Esophagus muscularis mucosa (tissue), 4 donors: ENCODE measurements at regions not wholly inside any gene's neighbourhood (a gene's known extent, or its start where the extent isn't known, plus 50 kb on each side); places are given as distances from the start of the nearest gene placed in this dataset.

Experiments used
- DNase-seq: peaks from one replicate; pipeline ENCODE4 v3.0.0-alpha.2; 2017; ENCODE audit errors: extremely low spot score
- H3K27ac ChIP-seq, 4 donors: fragments of 200-600 bp; sonication (generic); replicated peaks in 1 of 4; 1 replicate in 3 of 4; 2 replicates in 1 of 4; pipeline ENCODE4 v1.5.1; 2016 to 2019; ENCODE audit warnings: mild to moderate bottlenecking in 1 of 4
- H3K27me3 ChIP-seq, 4 donors: fragments of 200-600 bp; sonication (generic); one replicate each; pipeline versions ENCODE4 v1.5.1 to v1.6.0; 2016 to 2019
- H3K36me3 ChIP-seq, 4 donors: fragments of 200-600 bp; sonication (generic); one replicate each; pipeline ENCODE4 v1.5.1; 2016 to 2019
- H3K4me1 ChIP-seq, 4 donors: fragments of 200-600 bp; sonication (generic); one replicate each; pipeline ENCODE4 v1.5.1; 2016 to 2019
- H3K4me3 ChIP-seq, 4 donors: fragments of 200-600 bp; sonication (generic); 1 replicate in 2 of 4; 2 replicates in 2 of 4; pipeline ENCODE4 v1.5.1; 2016 to 2019; ENCODE audit warnings: mild to moderate bottlenecking in 4 of 4, moderate library complexity in 1 of 4
- H3K9me3 ChIP-seq, 4 donors: fragments of 200-600 bp; sonication (generic); 1 replicate in 3 of 4; 2 replicates in 1 of 4; pipeline ENCODE4 v1.5.1; 2016 to 2019
- EP300 ChIP-seq: sonication (generic); formaldehyde crosslinking; IDR thresholded peaks from one replicate; pipeline ENCODE4 v1.6.1; 2017; ENCODE audit warnings: antibody characterized with exemption
- POLR2A ChIP-seq: fragments of 450-650 bp; IDR thresholded peaks from one replicate; pipeline ENCODE4 v1.6.1; 2017; ENCODE audit warnings: antibody characterized with exemption, moderate library complexity, mild to moderate bottlenecking, low read depth
- POLR2AphosphoS5 ChIP-seq, 2 donors: sonication (generic); formaldehyde crosslinking; IDR thresholded peaks; one replicate each; pipeline ENCODE4 v1.6.1; 2017; ENCODE audit warnings: antibody characterized with exemption in 2 of 2
- WGBS: methylation state at CpG from one replicate; pipeline ENCODE4 v1.1.5; 2018; 5-methylcytosine and 5-hydroxymethylcytosine counted together
- intact Hi-C: fragments of 100-400 bp; cut with DNase I; formaldehyde crosslinking; loops from one replicate; pipeline ENCODE4 v1.15.1; 2023
- TF ChIP-seq, protein P1 (sequence below), 3 experiments: fragments of 200-600 bp in 2 of 3; fragments of 450-650 bp in 1 of 3; sonication (generic) in 2 of 3; IDR thresholded peaks; one replicate each; pipeline ENCODE4 v1.5.1; 2017 to 2019; ENCODE audit warnings: antibody characterized with exemption in 3 of 3, mild to moderate bottlenecking in 2 of 3, moderate library complexity in 1 of 3

DNA sequence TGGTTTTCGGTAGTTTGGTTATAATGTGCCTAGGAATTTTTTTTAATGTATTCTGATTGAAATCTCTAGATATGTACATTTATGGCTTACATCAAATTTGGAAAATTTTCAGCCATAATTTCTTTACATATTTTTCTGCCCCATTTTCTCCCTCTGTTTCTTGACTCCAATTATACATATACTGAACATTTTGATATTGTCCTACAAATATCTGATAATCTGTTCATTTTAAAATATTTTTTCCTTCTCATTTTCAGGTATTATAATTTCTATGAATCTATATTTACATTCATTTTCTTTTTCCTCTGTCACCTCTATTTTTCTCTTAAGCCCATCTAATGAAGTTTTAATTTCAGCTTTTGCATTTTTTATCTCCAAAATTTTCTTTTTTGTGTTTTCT, 82.7 kb upstream of the TMLHE start:
- no peaks in the 10 kb centered on the region for H3K9me3 ChIP-seq
- intact Hi-C loops, result no loop called here
- 82% methylated on average over 1 of the region's 1 CpG for WGBS
- no peak overlapping the region for H3K4me3 ChIP-seq
- no peaks in the 10 kb centered on the region for H3K36me3 ChIP-seq
- H3K4me1 ChIP-seq, result no peaks in the 10 kb centered on the region
- H3K27me3 ChIP-seq, result no peaks in the 10 kb centered on the region
- no peak for DNase-seq
- no peak for TF ChIP-seq POLR2AphosphoS5 (IDR thresholded peaks at IDR 0.05)
- TF ChIP-seq, protein P1, sequence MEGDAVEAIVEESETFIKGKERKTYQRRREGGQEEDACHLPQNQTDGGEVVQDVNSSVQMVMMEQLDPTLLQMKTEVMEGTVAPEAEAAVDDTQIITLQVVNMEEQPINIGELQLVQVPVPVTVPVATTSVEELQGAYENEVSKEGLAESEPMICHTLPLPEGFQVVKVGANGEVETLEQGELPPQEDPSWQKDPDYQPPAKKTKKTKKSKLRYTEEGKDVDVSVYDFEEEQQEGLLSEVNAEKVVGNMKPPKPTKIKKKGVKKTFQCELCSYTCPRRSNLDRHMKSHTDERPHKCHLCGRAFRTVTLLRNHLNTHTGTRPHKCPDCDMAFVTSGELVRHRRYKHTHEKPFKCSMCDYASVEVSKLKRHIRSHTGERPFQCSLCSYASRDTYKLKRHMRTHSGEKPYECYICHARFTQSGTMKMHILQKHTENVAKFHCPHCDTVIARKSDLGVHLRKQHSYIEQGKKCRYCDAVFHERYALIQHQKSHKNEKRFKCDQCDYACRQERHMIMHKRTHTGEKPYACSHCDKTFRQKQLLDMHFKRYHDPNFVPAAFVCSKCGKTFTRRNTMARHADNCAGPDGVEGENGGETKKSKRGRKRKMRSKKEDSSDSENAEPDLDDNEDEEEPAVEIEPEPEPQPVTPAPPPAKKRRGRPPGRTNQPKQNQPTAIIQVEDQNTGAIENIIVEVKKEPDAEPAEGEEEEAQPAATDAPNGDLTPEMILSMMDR (IDR thresholded peaks at IDR 0.05), result no peak
- no peak for TF ChIP-seq EP300
- no peak for TF ChIP-seq POLR2A
- H3K27ac ChIP-seq, result no peak overlapping the region

GRCh38 chrX:155694649-155695048, 81.9 kb upstream of the TMLHE start:
- H3K4me3 ChIP-seq, result no peak overlapping the region
- H3K4me1 ChIP-seq, result no peaks in the 10 kb centered on the region
- TF ChIP-seq EP300 (no peak), POLR2A (no peak), POLR2AphosphoS5 (IDR thresholded peaks at IDR 0.05) (no peak)
- TF ChIP-seq, protein P1 (IDR thresholded peaks at IDR 0.05), result no peak
- intact Hi-C loops, result no loop called here
- no peaks in the 10 kb centered on the region for H3K36me3 ChIP-seq
- no peak overlapping the region for H3K27ac ChIP-seq
- DNase-seq, result no peak
- no peaks in the 10 kb centered on the region for H3K9me3 ChIP-seq
- H3K27me3 ChIP-seq, result no peaks in the 10 kb centered on the region
- 71% methylated on average over 5 of the region's 5 CpGs for WGBS

- no peaks in the 10 kb centered on the region for H3K36me3 ChIP-seq
These were observed 70.1 kb upstream of the TMLHE start for GRCh38 chrX:155682834-155683233.

GRCh38 chrX:155679715-155680114, 67.0 kb upstream of the TMLHE start:
- no peak for DNase-seq
- no peaks in the 10 kb centered on the region for H3K27me3 ChIP-seq
- TF ChIP-seq, protein P1 (IDR thresholded peaks at IDR 0.05), result no peak
- TF ChIP-seq POLR2AphosphoS5 (IDR thresholded peaks at IDR 0.05), result no peak
- TF ChIP-seq POLR2A, result no peak
- TF ChIP-seq EP300, result no peak
- intact Hi-C loops, result no loop called here
- H3K27ac ChIP-seq, result no peak overlapping the region
- 86% methylated on average over 4 of the region's 4 CpGs for WGBS
- no peaks in the 10 kb centered on the region for H3K9me3 ChIP-seq
- no peaks in the 10 kb centered on the region for H3K36me3 ChIP-seq
- no peak overlapping the region for H3K4me3 ChIP-seq
- no peaks in the 10 kb centered on the region for H3K4me1 ChIP-seq

More at GRCh38 chrX:155682834-155683233, 70.1 kb upstream of the TMLHE start:
- Histone ChIP-seq H3K9me3 (no peaks in the 10 kb centered on the region), H3K27me3 (no peaks in the 10 kb centered on the region), H3K4me3 (no peak overlapping the region), H3K4me1 (no peaks in the 10 kb centered on the region), H3K27ac (no peak overlapping the region)
- intact Hi-C loops, result no loop called here
- 52% methylated on average over 2 of the region's 2 CpGs for WGBS
- DNase-seq, result no peak
- no peak for TF ChIP-seq POLR2A
- no peak for TF ChIP-seq EP300
- TF ChIP-seq POLR2AphosphoS5 (IDR thresholded peaks at IDR 0.05), result no peak
- TF ChIP-seq, protein P1 (IDR thresholded peaks at IDR 0.05), result no peak

DNA sequence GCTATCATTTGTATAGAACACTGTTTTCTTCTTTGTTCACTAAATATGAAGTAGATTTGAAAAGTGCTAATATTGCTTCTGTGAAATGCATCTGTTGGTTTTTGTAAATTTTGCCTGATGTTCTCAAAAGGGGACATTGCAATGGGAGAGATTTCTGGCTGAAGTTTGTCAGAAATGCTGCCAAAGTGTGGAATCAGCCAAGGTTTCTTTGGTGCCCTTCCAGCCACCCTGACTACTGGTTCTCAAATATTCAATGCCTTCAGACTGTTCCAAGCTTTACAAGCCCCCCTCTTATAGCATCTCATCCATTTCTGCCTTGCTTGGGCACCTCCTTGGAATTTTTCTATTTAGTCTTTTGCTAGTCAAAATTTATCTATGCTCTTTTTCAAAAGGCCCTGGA, 60.6 kb upstream of the TMLHE start:
- Histone ChIP-seq H3K36me3 (no peaks in the 10 kb centered on the region), H3K4me3 (no peak overlapping the region), H3K27ac (no peak overlapping the region), H3K9me3 (no peaks in the 10 kb centered on the region), H3K27me3 (no peaks in the 10 kb centered on the region), H3K4me1 (no peaks in the 10 kb centered on the region)
- intact Hi-C loops, result no loop called here
- DNase-seq, result no peak
- TF ChIP-seq POLR2AphosphoS5 (IDR thresholded peaks at IDR 0.05) (no peak), POLR2A (no peak), EP300 (no peak)
- TF ChIP-seq, protein P1 (IDR thresholded peaks at IDR 0.05), result no peak
